WERI-Rb-1 (cell line): ENCODE measurements at regions not wholly inside any gene's neighbourhood (a gene's known extent, or its start where the extent isn't known, plus 50 kb on each side); places are given as distances from the start of the nearest gene placed in this dataset.

ENCODE experiments used
- DNase-seq: peaks from one replicate; pipeline ENCODE4 v3.0.0-alpha.2; 2020
- H3K27ac ChIP-seq: fragments of 250-450 bp; sonication (Bioruptor Pico); 2 replicates; pipeline ENCODE4 v1.5.1; 2020; ENCODE audit warnings: mild to moderate bottlenecking, moderate library complexity
- H3K27me3 ChIP-seq: fragments of 250-450 bp; sonication (Bioruptor Pico); 2 replicates; pipeline ENCODE4 v1.5.1; 2021; ENCODE audit warnings: mild to moderate bottlenecking, low read depth, moderate library complexity; ENCODE audit not compliant: insufficient read depth, severe bottlenecking
- H3K36me3 ChIP-seq: fragments of 250-450 bp; sonication (Bioruptor Pico); 2 replicates; pipeline ENCODE4 v1.5.1; 2020; ENCODE audit warnings: mild to moderate bottlenecking, moderate library complexity
- H3K4me3 ChIP-seq: 2 replicates; pipeline ENCODE4 v1.5.1; 2011; ENCODE audit warnings: low read depth, mild to moderate bottlenecking, control low read depth, low read length
- H3K9me3 ChIP-seq: fragments of 250-450 bp; sonication (Bioruptor Pico); 2 replicates; pipeline ENCODE4 v1.5.1; 2021; ENCODE audit warnings: mild to moderate bottlenecking, moderate library complexity; ENCODE audit not compliant: severe bottlenecking
- CTCF ChIP-seq: IDR thresholded peaks from 2 replicates; pipeline ENCODE4 v1.5.1; 2011; ENCODE audit warnings: low read depth, mild to moderate bottlenecking, control low read depth, inconsistent platforms, low read length

GRCh38 chr5:143692342-143692741 lies 119.6 kb upstream of the HMHB1 start:
- H3K9me3 ChIP-seq = peaks cover 4% of the 10 kb centered on the region
- no peaks in the 10 kb centered on the region for H3K27me3 ChIP-seq
- no peaks in the 10 kb centered on the region for H3K36me3 ChIP-seq
- no peak overlapping the region for H3K27ac ChIP-seq
- no peak for TF ChIP-seq CTCF
- H3K4me3 ChIP-seq = no peak overlapping the region
- DNase-seq = no peak

GRCh38 chr5:143691945-143692290 lies 120.0 kb upstream of the HMHB1 start:
- no peak overlapping the region for H3K4me3 ChIP-seq
- no peaks in the 10 kb centered on the region for H3K27me3 ChIP-seq
- TF ChIP-seq CTCF = no peak
- H3K36me3 ChIP-seq = no peaks in the 10 kb centered on the region
- no peak for DNase-seq
- H3K27ac ChIP-seq = no peak overlapping the region
- H3K9me3 ChIP-seq = peaks cover 4% of the 10 kb centered on the region

GRCh38 chr5:143691287-143691944 lies 120.5 kb upstream of the HMHB1 start:
- Histone ChIP-seq H3K27me3 (no peaks in the 10 kb centered on the region), H3K27ac (no peak overlapping the region), H3K36me3 (no peaks in the 10 kb centered on the region), H3K9me3 (peaks cover 4% of the 10 kb centered on the region), H3K4me3 (no peak overlapping the region)
- no peak for TF ChIP-seq CTCF
- no peak for DNase-seq

GRCh38 chr5:143687604-143688003 lies 124.4 kb upstream of the HMHB1 start:
- DNase-seq = no peak
- no peaks in the 10 kb centered on the region for H3K27me3 ChIP-seq
- no peaks in the 10 kb centered on the region for H3K36me3 ChIP-seq
- no peak overlapping the region for H3K4me3 ChIP-seq
- peaks cover 4% of the 10 kb centered on the region for H3K9me3 ChIP-seq
- H3K27ac ChIP-seq = no peak overlapping the region
- TF ChIP-seq CTCF = no peak

- Histone ChIP-seq H3K27me3 (no peaks in the 10 kb centered on the region), H3K36me3 (no peaks in the 10 kb centered on the region), H3K4me3 (no peak overlapping the region), H3K27ac (no peak overlapping the region), H3K9me3 (peaks cover 4% of the 10 kb centered on the region)
- DNase-seq = no peak
- peak; percentile 32; the same call in 1 of the 2 replicates for TF ChIP-seq CTCF
Observed at GRCh38 chr5:143685246-143685815, 126.6 kb upstream of the HMHB1 start.

- DNase-seq = no peak
- no peak for TF ChIP-seq CTCF
- Histone ChIP-seq H3K4me3 (no peak overlapping the region), H3K36me3 (no peaks in the 10 kb centered on the region), H3K9me3 (no peaks in the 10 kb centered on the region), H3K27me3 (no peaks in the 10 kb centered on the region), H3K27ac (no peak overlapping the region)
Observed at GRCh38 chr5:143683459-143683858, 128.5 kb upstream of the HMHB1 start.
